Astrocyte (in vitro differentiated cells and primary cell): ENCODE measurements at regions not wholly inside any gene's neighbourhood (a gene's known extent, or its start where the extent isn't known, plus 50 kb on each side); places are given as distances from the start of the nearest gene placed in this dataset.

Experiments used
- DNase-seq: peaks from one replicate; pipeline ENCODE4 v3.0.0-alpha.2; 2010; ENCODE audit warnings: low read depth
- FAIRE-seq: peaks from 2 replicates; lab custom pipeline; 2011; peaks lifted over from hg19 to GRCh38; lab: Jason Lieb, UNC
- H2AFZ ChIP-seq: 2 replicates; pipeline ENCODE4 v1.6.0; 2012; ENCODE audit warnings: low read depth, low read length, inconsistent platforms
- H3K27ac ChIP-seq: 2 replicates; pipeline ENCODE4 v1.5.1; 2011; ENCODE audit warnings: low read depth, low read length, inconsistent platforms
- H3K27me3 ChIP-seq: 2 replicates; pipeline ENCODE4 v1.6.0; 2011; ENCODE audit warnings: low read length, inconsistent platforms; ENCODE audit not compliant: insufficient read depth
- H3K36me3 ChIP-seq: 2 replicates; pipeline ENCODE4 v1.5.1; 2011; ENCODE audit warnings: low read length, inconsistent platforms; ENCODE audit not compliant: insufficient read depth
- H3K4me1 ChIP-seq: 2 replicates; pipeline ENCODE4 v1.5.1; 2011; ENCODE audit warnings: low read length, inconsistent platforms; ENCODE audit not compliant: insufficient read depth
- H3K4me2 ChIP-seq: 2 replicates; pipeline ENCODE4 v1.6.0; 2012; ENCODE audit warnings: low read length, inconsistent platforms
- H3K4me3 ChIP-seq: 2 replicates; pipeline ENCODE4 v1.5.1; 2011; ENCODE audit warnings: low read depth, mild to moderate bottlenecking, low read length, inconsistent platforms; ENCODE audit not compliant: insufficient read depth
- H3K79me2 ChIP-seq: 2 replicates; pipeline ENCODE4 v1.6.0; 2012; ENCODE audit warnings: mild to moderate bottlenecking, low read length, inconsistent platforms; ENCODE audit not compliant: insufficient read depth
- H3K9ac ChIP-seq: 2 replicates; pipeline ENCODE4 v1.6.0; 2012; ENCODE audit warnings: mild to moderate bottlenecking, low read length, inconsistent platforms
- H3K9me3 ChIP-seq: 2 replicates; pipeline ENCODE4 v1.5.1; 2012; ENCODE audit warnings: low read depth, mild to moderate bottlenecking, low read length, inconsistent platforms; ENCODE audit not compliant: insufficient read depth
- H4K20me1 ChIP-seq: 2 replicates; pipeline ENCODE4 v1.6.0; 2012; ENCODE audit warnings: low read length, inconsistent platforms; ENCODE audit not compliant: insufficient read depth
- H3K27ac Mint-ChIP-seq: one replicate; pipeline ENCODE4 v1.8.0; 2021; ENCODE audit warnings: mild to moderate bottlenecking, mixed read lengths; ENCODE audit not compliant: unreplicated experiment
- H3K27me3 Mint-ChIP-seq: one replicate; pipeline ENCODE4 v1.8.0; 2021; ENCODE audit warnings: low read depth, mixed read lengths; ENCODE audit not compliant: unreplicated experiment
- H3K36me3 Mint-ChIP-seq: one replicate; pipeline ENCODE4 v1.8.0; 2021; ENCODE audit warnings: low read depth, mixed read lengths; ENCODE audit not compliant: unreplicated experiment
- H3K4me1 Mint-ChIP-seq: one replicate; pipeline ENCODE4 v1.8.0; 2021; ENCODE audit warnings: low read depth, mixed read lengths; ENCODE audit not compliant: unreplicated experiment
- H3K4me3 Mint-ChIP-seq: one replicate; pipeline ENCODE4 v1.8.0; 2021; ENCODE audit warnings: mild to moderate bottlenecking, moderate library complexity, mixed read lengths; ENCODE audit not compliant: unreplicated experiment
- H3K9me3 Mint-ChIP-seq: one replicate; pipeline ENCODE4 v1.8.0; 2021; ENCODE audit warnings: mild to moderate bottlenecking, mixed read lengths; ENCODE audit not compliant: unreplicated experiment
- EZH2 ChIP-seq: IDR thresholded peaks from 2 replicates; pipeline ENCODE4 v1.6.1; 2012; ENCODE audit warnings: mild to moderate bottlenecking, low read length, inconsistent platforms; ENCODE audit not compliant: insufficient read depth
- TF ChIP-seq, protein P1 (sequence below): IDR thresholded peaks from 2 replicates; pipeline ENCODE4 v1.5.1; 2011; ENCODE audit warnings: low read depth, mild to moderate bottlenecking, inconsistent platforms, low read length, moderate library complexity; ENCODE audit not compliant: insufficient read depth

DNA sequence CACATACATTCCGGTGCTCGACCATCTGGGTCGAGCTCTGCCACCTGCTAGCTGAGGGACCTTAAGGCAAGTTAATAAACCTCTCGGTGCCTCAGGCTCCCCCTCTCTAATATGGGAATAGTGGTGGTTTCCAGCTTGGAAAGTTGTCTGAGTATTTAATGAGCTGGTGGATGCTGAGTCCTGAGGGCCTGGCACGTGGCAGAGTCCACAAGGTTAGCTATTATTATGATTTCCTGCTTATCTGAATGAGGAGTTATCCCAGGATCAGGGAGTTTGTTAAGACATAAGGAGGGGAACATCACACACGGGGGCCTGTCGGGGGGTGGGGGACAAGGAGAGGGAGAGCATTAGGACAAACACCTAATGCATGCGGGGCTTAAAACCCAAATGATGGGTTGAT, 80.1 kb upstream of the SLC22A23 start:
- Histone ChIP-seq H3K4me2 (no peak overlapping the region), H3K27me3 (no peaks in the 10 kb centered on the region), H3K79me2 (no peaks in the 10 kb centered on the region), H3K27ac (no peak overlapping the region), H3K36me3 (no peaks in the 10 kb centered on the region), H3K4me1 (peaks cover 9% of the 10 kb centered on the region), H3K9me3 (no peaks in the 10 kb centered on the region), H3K4me3 (no peak overlapping the region), H4K20me1 (no peaks in the 10 kb centered on the region), H2AFZ (no peak overlapping the region), H3K9ac (no peak overlapping the region)
- H3K27ac Mint-ChIP-seq, result no peak overlapping the region
- H3K27me3 Mint-ChIP-seq, result peaks cover 36% of the 10 kb centered on the region
- FAIRE-seq (no peak), DNase-seq (no peak)
- no peaks in the 10 kb centered on the region for H3K4me1 Mint-ChIP-seq
- H3K9me3 Mint-ChIP-seq, result peaks cover 2% of the 10 kb centered on the region
- H3K36me3 Mint-ChIP-seq, result no peaks in the 10 kb centered on the region
- TF ChIP-seq EZH2, result no peak
- TF ChIP-seq, protein P1, sequence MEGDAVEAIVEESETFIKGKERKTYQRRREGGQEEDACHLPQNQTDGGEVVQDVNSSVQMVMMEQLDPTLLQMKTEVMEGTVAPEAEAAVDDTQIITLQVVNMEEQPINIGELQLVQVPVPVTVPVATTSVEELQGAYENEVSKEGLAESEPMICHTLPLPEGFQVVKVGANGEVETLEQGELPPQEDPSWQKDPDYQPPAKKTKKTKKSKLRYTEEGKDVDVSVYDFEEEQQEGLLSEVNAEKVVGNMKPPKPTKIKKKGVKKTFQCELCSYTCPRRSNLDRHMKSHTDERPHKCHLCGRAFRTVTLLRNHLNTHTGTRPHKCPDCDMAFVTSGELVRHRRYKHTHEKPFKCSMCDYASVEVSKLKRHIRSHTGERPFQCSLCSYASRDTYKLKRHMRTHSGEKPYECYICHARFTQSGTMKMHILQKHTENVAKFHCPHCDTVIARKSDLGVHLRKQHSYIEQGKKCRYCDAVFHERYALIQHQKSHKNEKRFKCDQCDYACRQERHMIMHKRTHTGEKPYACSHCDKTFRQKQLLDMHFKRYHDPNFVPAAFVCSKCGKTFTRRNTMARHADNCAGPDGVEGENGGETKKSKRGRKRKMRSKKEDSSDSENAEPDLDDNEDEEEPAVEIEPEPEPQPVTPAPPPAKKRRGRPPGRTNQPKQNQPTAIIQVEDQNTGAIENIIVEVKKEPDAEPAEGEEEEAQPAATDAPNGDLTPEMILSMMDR, result no peak
- no peak overlapping the region for H3K4me3 Mint-ChIP-seq

DNA sequence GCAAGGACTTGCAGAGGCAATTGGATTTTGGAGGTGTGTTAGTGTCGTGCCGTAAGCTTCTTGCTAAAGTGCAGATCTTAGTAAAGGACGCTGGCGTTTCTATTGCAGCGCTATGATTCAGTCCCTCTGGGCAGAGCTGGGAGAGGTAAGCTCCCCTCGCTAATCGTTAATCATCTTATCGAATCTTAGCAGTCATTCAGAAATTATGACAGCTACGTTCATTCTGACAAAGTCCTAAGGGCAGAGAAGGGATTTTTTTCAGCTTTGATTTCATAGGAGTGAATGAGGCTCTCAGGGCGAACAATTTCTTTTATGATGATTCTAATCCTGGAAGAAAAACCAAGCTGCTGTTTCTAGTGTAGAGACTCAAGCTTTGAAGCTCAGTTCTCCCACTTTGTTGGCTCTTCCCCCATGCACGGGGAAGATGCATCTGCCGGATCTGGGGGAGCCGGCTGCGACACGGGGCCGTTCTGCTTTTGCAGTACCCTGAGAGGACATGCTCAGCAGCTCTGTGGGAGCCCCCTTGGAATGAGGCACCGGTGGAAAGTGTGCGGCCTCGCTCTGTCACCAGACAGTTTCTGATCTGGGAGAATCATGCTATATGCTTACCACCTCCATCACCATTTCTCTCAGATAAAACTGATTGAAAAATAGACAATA, 79.1 kb upstream of the SLC22A23 start:
- Histone ChIP-seq H4K20me1 (no peaks in the 10 kb centered on the region), H2AFZ (no peak overlapping the region), H3K9me3 (no peaks in the 10 kb centered on the region), H3K9ac (no peak overlapping the region), H3K27ac (no peak overlapping the region), H3K27me3 (no peaks in the 10 kb centered on the region), H3K79me2 (no peaks in the 10 kb centered on the region), H3K4me2 (no peak overlapping the region), H3K4me3 (no peak overlapping the region), H3K36me3 (no peaks in the 10 kb centered on the region), H3K4me1 (peaks cover 9% of the 10 kb centered on the region)
- no peak for DNase-seq
- TF ChIP-seq, protein P1, result no peak
- no peak for TF ChIP-seq EZH2
- Mint-ChIP-seq H3K9me3 (peaks cover 2% of the 10 kb centered on the region), H3K4me3 (no peak overlapping the region), H3K27me3 (peaks cover 40% of the 10 kb centered on the region), H3K4me1 (no peaks in the 10 kb centered on the region), H3K36me3 (no peaks in the 10 kb centered on the region), H3K27ac (no peak overlapping the region)
- no peak for FAIRE-seq

DNA sequence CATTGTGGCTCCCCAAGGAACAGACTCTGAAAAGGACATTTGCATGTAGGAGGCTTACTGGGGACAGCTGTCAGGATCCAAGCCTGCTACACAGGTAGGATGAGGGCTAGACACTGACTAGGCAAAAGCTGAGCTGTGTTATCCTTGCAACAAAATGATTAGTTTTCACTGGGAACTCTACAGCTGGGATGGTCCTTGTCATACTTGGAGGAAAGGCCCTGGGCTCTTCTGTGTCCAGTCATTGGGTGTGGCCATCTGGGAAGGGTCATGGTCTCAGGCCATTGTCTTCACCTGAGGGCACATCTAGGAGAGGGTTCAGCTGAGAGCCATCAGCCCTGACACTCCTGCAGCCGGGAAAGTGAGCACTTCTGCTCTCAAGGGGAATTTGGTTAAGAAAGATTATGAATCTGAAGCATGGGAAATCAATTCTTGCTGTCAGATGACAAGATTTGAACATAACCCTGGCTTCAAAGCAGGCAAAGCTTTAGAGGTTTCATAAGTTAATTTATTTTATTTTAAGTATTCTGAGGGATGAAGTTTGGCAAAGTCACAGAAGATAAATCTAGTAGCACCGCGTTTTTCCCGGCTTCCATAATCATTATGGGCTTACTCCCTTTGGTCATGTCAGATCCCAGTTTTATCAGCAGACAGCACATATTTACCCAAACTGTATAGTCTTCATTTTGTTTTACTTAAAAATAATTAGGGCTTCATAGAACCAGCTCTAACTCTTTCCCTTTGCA, 78.4 kb upstream of the SLC22A23 start:
- no peaks in the 10 kb centered on the region for H3K36me3 ChIP-seq
- no peaks in the 10 kb centered on the region for H3K79me2 ChIP-seq
- H3K9me3 ChIP-seq, result no peaks in the 10 kb centered on the region
- no peak overlapping the region for H3K4me3 Mint-ChIP-seq
- FAIRE-seq (no peak), DNase-seq (no peak)
- peaks cover 5% of the 10 kb centered on the region for H3K9me3 Mint-ChIP-seq
- H3K27me3 Mint-ChIP-seq, result peaks cover 47% of the 10 kb centered on the region
- no peak overlapping the region for H3K4me2 ChIP-seq
- no peak overlapping the region for H3K4me3 ChIP-seq
- no peaks in the 10 kb centered on the region for H4K20me1 ChIP-seq
- no peak for TF ChIP-seq EZH2
- TF ChIP-seq, protein P1, result no peak
- H3K27me3 ChIP-seq, result no peaks in the 10 kb centered on the region
- peaks cover 9% of the 10 kb centered on the region for H3K4me1 ChIP-seq
- no peak overlapping the region for H3K27ac Mint-ChIP-seq
- no peak overlapping the region for H2AFZ ChIP-seq
- no peaks in the 10 kb centered on the region for H3K4me1 Mint-ChIP-seq
- H3K36me3 Mint-ChIP-seq, result no peaks in the 10 kb centered on the region
- H3K9ac ChIP-seq, result no peak overlapping the region
- no peak overlapping the region for H3K27ac ChIP-seq
